HL-60 (cell line): ENCODE measurements at regions not wholly inside any gene's neighbourhood (a gene's known extent, or its start where the extent isn't known, plus 50 kb on each side); places are given as distances from the start of the nearest gene placed in this dataset.

ENCODE experiments used
- DNase-seq, 2 experiments: peaks; one replicate each; pipeline ENCODE4 v3.0.0-alpha.2; 2010 to 2020; ENCODE audit warnings: low read depth in 1 of 2, low spot score in 1 of 2
- H3K27ac ChIP-seq: fragments of 250-450 bp; sonication (Bioruptor Pico); replicated peaks from 2 replicates; pipeline ENCODE4 v1.5.1; 2020; ENCODE audit warnings: mild to moderate bottlenecking, moderate library complexity
- H3K27me3 ChIP-seq: fragments of 250-450 bp; sonication (Bioruptor Pico); 2 replicates; pipeline ENCODE4 v1.5.1; 2021; ENCODE audit warnings: mild to moderate bottlenecking, moderate library complexity; ENCODE audit not compliant: insufficient read depth, poor library complexity, severe bottlenecking
- H3K4me3 ChIP-seq: replicated peaks from 2 replicates; pipeline ENCODE4 v1.5.1; 2011; ENCODE audit warnings: mild to moderate bottlenecking, control low read depth, low read length; ENCODE audit not compliant: insufficient read depth
- GABPA ChIP-seq: IDR thresholded peaks from 2 replicates; pipeline ENCODE4 v1.6.1; 2012; ENCODE audit warnings: low read depth
- POLR2AphosphoS5 ChIP-seq: IDR thresholded peaks from 2 replicates; pipeline ENCODE4 v1.6.1; 2012; ENCODE audit warnings: low read depth
- SPI1 ChIP-seq: IDR thresholded peaks from 2 replicates; pipeline ENCODE4 v1.6.1; 2012; ENCODE audit warnings: low read depth, mild to moderate bottlenecking, borderline replicate concordance
- TF ChIP-seq, protein P1 (sequence below): IDR thresholded peaks from one replicate; pipeline ENCODE4 v1.5.1; 2011; ENCODE audit warnings: low read length, control low read depth, inconsistent platforms; ENCODE audit not compliant: insufficient read depth
- TF ChIP-seq, protein P2 (sequence below): IDR thresholded peaks from 2 replicates; pipeline ENCODE4 v1.6.1; 2012; ENCODE audit warnings: low read depth; ENCODE audit not compliant: insufficient replicate concordance

DNA sequence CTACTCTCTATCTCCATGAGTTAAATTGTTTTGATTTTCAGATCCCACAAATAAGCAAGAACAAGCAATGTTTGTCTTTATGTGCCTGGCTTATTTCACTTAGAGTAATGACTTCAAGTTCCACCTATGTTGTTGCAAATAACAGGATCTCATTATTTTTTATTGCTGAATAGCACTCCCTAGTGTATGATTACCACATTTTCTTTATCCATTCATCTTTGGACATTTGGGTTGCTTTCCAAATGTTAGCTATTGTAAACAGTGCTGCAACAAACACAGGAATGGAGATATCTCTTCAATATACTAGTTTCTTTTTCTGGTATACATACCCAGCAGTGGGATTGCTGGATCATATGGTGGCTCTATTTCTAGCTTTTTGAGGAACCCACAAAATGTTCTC lies 136.0 kb downstream of the SLITRK2 start:
- DNase-seq, result no peak
- Histone ChIP-seq H3K27me3 (no peaks in the 10 kb centered on the region), H3K4me3 (no peak overlapping the region), H3K27ac (no peak overlapping the region)
- TF ChIP-seq, protein P1, sequence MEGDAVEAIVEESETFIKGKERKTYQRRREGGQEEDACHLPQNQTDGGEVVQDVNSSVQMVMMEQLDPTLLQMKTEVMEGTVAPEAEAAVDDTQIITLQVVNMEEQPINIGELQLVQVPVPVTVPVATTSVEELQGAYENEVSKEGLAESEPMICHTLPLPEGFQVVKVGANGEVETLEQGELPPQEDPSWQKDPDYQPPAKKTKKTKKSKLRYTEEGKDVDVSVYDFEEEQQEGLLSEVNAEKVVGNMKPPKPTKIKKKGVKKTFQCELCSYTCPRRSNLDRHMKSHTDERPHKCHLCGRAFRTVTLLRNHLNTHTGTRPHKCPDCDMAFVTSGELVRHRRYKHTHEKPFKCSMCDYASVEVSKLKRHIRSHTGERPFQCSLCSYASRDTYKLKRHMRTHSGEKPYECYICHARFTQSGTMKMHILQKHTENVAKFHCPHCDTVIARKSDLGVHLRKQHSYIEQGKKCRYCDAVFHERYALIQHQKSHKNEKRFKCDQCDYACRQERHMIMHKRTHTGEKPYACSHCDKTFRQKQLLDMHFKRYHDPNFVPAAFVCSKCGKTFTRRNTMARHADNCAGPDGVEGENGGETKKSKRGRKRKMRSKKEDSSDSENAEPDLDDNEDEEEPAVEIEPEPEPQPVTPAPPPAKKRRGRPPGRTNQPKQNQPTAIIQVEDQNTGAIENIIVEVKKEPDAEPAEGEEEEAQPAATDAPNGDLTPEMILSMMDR, result no peak
- TF ChIP-seq, protein P2, sequence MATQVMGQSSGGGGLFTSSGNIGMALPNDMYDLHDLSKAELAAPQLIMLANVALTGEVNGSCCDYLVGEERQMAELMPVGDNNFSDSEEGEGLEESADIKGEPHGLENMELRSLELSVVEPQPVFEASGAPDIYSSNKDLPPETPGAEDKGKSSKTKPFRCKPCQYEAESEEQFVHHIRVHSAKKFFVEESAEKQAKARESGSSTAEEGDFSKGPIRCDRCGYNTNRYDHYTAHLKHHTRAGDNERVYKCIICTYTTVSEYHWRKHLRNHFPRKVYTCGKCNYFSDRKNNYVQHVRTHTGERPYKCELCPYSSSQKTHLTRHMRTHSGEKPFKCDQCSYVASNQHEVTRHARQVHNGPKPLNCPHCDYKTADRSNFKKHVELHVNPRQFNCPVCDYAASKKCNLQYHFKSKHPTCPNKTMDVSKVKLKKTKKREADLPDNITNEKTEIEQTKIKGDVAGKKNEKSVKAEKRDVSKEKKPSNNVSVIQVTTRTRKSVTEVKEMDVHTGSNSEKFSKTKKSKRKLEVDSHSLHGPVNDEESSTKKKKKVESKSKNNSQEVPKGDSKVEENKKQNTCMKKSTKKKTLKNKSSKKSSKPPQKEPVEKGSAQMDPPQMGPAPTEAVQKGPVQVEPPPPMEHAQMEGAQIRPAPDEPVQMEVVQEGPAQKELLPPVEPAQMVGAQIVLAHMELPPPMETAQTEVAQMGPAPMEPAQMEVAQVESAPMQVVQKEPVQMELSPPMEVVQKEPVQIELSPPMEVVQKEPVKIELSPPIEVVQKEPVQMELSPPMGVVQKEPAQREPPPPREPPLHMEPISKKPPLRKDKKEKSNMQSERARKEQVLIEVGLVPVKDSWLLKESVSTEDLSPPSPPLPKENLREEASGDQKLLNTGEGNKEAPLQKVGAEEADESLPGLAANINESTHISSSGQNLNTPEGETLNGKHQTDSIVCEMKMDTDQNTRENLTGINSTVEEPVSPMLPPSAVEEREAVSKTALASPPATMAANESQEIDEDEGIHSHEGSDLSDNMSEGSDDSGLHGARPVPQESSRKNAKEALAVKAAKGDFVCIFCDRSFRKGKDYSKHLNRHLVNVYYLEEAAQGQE, result no peak
- no peak for TF ChIP-seq GABPA
- TF ChIP-seq SPI1, result no peak
- TF ChIP-seq POLR2AphosphoS5, result no peak

DNA sequence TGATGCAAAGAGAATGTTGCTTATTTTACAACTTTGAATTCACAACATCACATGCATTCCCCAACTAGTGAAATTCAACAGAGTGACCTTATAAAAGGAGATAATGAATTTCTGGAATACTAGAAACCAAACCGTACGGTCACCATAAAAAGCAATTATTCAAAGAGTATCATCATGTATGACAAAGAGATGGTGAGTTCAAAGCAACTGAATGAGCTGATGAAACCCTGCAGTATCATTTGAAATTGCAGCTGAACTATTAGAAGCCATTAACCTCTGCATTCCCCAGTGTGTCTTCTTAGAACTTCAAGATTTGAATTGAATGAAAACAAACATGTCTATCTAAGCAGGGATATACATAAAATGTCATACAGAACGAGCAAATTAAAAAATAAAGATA lies 172.4 kb downstream of the SLITRK2 start:
- H3K27me3 ChIP-seq, result no peaks in the 10 kb centered on the region
- no peak overlapping the region for H3K4me3 ChIP-seq
- TF ChIP-seq POLR2AphosphoS5 (no peak), SPI1 (no peak), GABPA (no peak)
- TF ChIP-seq, protein P2, result no peak
- TF ChIP-seq, protein P1, result no peak
- DNase-seq, result no peak
- no peak overlapping the region for H3K27ac ChIP-seq

DNA sequence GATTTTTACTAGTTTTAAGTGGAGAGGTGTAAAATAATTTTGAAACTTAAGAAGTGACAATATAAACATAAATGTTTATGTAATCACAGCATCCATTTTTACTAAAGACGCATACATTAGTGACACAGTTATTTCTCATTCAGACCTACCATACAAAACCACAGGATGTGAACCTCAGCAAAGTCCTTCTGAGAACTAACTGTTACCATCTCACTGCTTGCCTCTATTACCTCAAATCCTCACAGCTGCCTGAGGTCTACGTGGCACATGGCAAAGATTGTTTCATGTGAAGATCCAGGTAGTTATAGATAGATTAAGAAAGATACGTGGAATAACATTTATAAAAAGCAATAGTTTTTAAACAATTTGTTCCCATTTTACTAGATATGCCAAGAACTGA lies 189.0 kb downstream of the SLITRK2 start:
- DNase-seq, result no peak
- H3K4me3 ChIP-seq, result no peak overlapping the region
- TF ChIP-seq SPI1 (no peak), POLR2AphosphoS5 (no peak)
- TF ChIP-seq, protein P1, result no peak
- TF ChIP-seq, protein P2, result no peak
- no peak overlapping the region for H3K27ac ChIP-seq
- H3K27me3 ChIP-seq, result no peaks in the 10 kb centered on the region
